ENCODE measurements at regions not wholly inside any gene's neighbourhood (a gene's known extent, or its start where the extent isn't known, plus 50 kb on each side); places are given as distances from the start of the nearest gene placed in this dataset.

GRCh38 chr4:122244764-122245163 lies 92.6 kb downstream of the BLTP1 start:
- TF ChIP-seq ISL1 (CRISPR knock-in tag; IDR thresholded peaks at IDR 0.05) (no peak), ARNTL (CRISPR knock-in tag; IDR thresholded peaks at IDR 0.05; ENCODE audit: borderline replicate concordance, low read depth) (no peak), BACH2 (CRISPR knock-in tag; IDR thresholded peaks at IDR 0.05; ENCODE audit: borderline replicate concordance) (no peak), SNAI2 (CRISPR knock-in tag; IDR thresholded peaks at IDR 0.05) (no peak), CSDC2 (CRISPR knock-in tag; IDR thresholded peaks at IDR 0.05) (no peak), ZNF70 (CRISPR knock-in tag; IDR thresholded peaks at IDR 0.05) (no peak), PATZ1 (CRISPR knock-in tag; IDR thresholded peaks at IDR 0.05; ENCODE audit: borderline replicate concordance) (no peak), ZFP3 (CRISPR knock-in tag; IDR thresholded peaks at IDR 0.05) (no peak), POU6F1 (CRISPR knock-in tag; IDR thresholded peaks at IDR 0.05; ENCODE audit: borderline replicate concordance, low read depth) (no peak), ESRRG (CRISPR knock-in tag; IDR thresholded peaks at IDR 0.05) (no peak), PPARA (CRISPR knock-in tag; IDR thresholded peaks at IDR 0.05; ENCODE audit: borderline replicate concordance) (no peak), ZNF565 (CRISPR knock-in tag; conservative IDR thresholded peaks at IDR 0.05; ENCODE audit: low read depth) (no peak), ZNF8 (CRISPR knock-in tag; IDR thresholded peaks at IDR 0.05) (no peak), OSR1 (CRISPR knock-in tag; IDR thresholded peaks at IDR 0.05) (no peak), TCF4 (CRISPR knock-in tag; IDR thresholded peaks at IDR 0.05; ENCODE audit: borderline replicate concordance) (no peak), CREB5 (CRISPR knock-in tag; IDR thresholded peaks at IDR 0.05; ENCODE audit: low read depth) (no peak), GLIS3 (CRISPR knock-in tag; IDR thresholded peaks at IDR 0.05) (no peak)
- ATAC-seq: no peak

GRCh38 chr4:122246551-122246950 lies 94.4 kb downstream of the BLTP1 start:
- no peak for ATAC-seq
- TF ChIP-seq TCF4 (CRISPR knock-in tag; IDR thresholded peaks at IDR 0.05; ENCODE audit: borderline replicate concordance): no peak
- no peak for TF ChIP-seq CSDC2 (CRISPR knock-in tag; IDR thresholded peaks at IDR 0.05)
- no peak for TF ChIP-seq PPARA (CRISPR knock-in tag; IDR thresholded peaks at IDR 0.05; ENCODE audit: borderline replicate concordance)
- no peak for TF ChIP-seq POU6F1 (CRISPR knock-in tag; IDR thresholded peaks at IDR 0.05; ENCODE audit: borderline replicate concordance, low read depth)
- TF ChIP-seq ESRRG (CRISPR knock-in tag; IDR thresholded peaks at IDR 0.05): no peak
- TF ChIP-seq GLIS3 (CRISPR knock-in tag; IDR thresholded peaks at IDR 0.05): no peak
- no peak for TF ChIP-seq TSHZ2 (CRISPR knock-in tag; IDR thresholded peaks at IDR 0.05)
- no peak for TF ChIP-seq ARNTL (CRISPR knock-in tag; IDR thresholded peaks at IDR 0.05; ENCODE audit: borderline replicate concordance, low read depth)
- TF ChIP-seq CREB5 (CRISPR knock-in tag; IDR thresholded peaks at IDR 0.05; ENCODE audit: low read depth): no peak
- TF ChIP-seq ZNF565 (CRISPR knock-in tag; conservative IDR thresholded peaks at IDR 0.05; ENCODE audit: low read depth): no peak
- no peak for TF ChIP-seq OSR1 (CRISPR knock-in tag; IDR thresholded peaks at IDR 0.05)
- TF ChIP-seq ZNF8 (CRISPR knock-in tag; IDR thresholded peaks at IDR 0.05): no peak
- TF ChIP-seq ZFP30 (CRISPR knock-in tag; IDR thresholded peaks at IDR 0.05): no peak
- TF ChIP-seq BACH2 (CRISPR knock-in tag; IDR thresholded peaks at IDR 0.05; ENCODE audit: borderline replicate concordance): no peak
- TF ChIP-seq CSRNP3 (CRISPR knock-in tag; IDR thresholded peaks at IDR 0.05): no peak
- no peak for TF ChIP-seq PATZ1 (CRISPR knock-in tag; IDR thresholded peaks at IDR 0.05; ENCODE audit: borderline replicate concordance)
- no peak for TF ChIP-seq ZFP3 (CRISPR knock-in tag; IDR thresholded peaks at IDR 0.05)
- no peak for TF ChIP-seq ISL1 (CRISPR knock-in tag; IDR thresholded peaks at IDR 0.05)
- TF ChIP-seq ZC3H10 (CRISPR knock-in tag; IDR thresholded peaks at IDR 0.05): no peak
- no peak for TF ChIP-seq RARB (CRISPR knock-in tag; IDR thresholded peaks at IDR 0.05)

Measured in SK-N-SH treated with all-trans-retinoic acid at 6 μM for 48 hours (cell line).